Fibroblast of mammary gland (primary cell): ENCODE measurements at regions not wholly inside any gene's neighbourhood (a gene's known extent, or its start where the extent isn't known, plus 50 kb on each side); places are given as distances from the start of the nearest gene placed in this dataset.

Experiments used
- DNase-seq: peaks from one replicate; pipeline ENCODE4 v3.0.0-alpha.2; 2010; ENCODE audit warnings: low read depth
- H3K4me3 ChIP-seq: 2 replicates; pipeline ENCODE4 v1.5.1; 2011; ENCODE audit warnings: low read depth, mild to moderate bottlenecking, low read length, moderate library complexity; ENCODE audit not compliant: control insufficient read depth
- TF ChIP-seq, protein P1 (sequence below): conservative IDR thresholded peaks from 2 replicates; pipeline ENCODE4 v1.5.1; 2011; ENCODE audit warnings: low read depth, low read length, inconsistent platforms; ENCODE audit not compliant: control insufficient read depth, insufficient read depth

GRCh38 chr2:214630402-214631045, 179.0 kb downstream of the BARD1 start:
- TF ChIP-seq, protein P1, sequence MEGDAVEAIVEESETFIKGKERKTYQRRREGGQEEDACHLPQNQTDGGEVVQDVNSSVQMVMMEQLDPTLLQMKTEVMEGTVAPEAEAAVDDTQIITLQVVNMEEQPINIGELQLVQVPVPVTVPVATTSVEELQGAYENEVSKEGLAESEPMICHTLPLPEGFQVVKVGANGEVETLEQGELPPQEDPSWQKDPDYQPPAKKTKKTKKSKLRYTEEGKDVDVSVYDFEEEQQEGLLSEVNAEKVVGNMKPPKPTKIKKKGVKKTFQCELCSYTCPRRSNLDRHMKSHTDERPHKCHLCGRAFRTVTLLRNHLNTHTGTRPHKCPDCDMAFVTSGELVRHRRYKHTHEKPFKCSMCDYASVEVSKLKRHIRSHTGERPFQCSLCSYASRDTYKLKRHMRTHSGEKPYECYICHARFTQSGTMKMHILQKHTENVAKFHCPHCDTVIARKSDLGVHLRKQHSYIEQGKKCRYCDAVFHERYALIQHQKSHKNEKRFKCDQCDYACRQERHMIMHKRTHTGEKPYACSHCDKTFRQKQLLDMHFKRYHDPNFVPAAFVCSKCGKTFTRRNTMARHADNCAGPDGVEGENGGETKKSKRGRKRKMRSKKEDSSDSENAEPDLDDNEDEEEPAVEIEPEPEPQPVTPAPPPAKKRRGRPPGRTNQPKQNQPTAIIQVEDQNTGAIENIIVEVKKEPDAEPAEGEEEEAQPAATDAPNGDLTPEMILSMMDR: no peak

GRCh38 chr2:214629875-214630274, 179.6 kb downstream of the BARD1 start:
- DNase-seq: no peak
- no peak overlapping the region for H3K4me3 ChIP-seq
- TF ChIP-seq, protein P1: no peak

More at GRCh38 chr2:214630402-214631045, 179.0 kb downstream of the BARD1 start:
- peak; percentile 10 for DNase-seq
- no peak overlapping the region for H3K4me3 ChIP-seq
